ENCODE measurements at regions not wholly inside any gene's neighbourhood (a gene's known extent, or its start where the extent isn't known, plus 50 kb on each side); places are given as distances from the start of the nearest gene placed in this dataset.

- Histone ChIP-seq H3K4me1 (ENCODE audit: low read depth, poor library complexity, severe bottlenecking) (no peaks in the 10 kb centered on the region), H3K9ac (no peak overlapping the region), H3K4me3 (IDR thresholded peaks at IDR 0.05; ENCODE audit: insufficient read depth, low read depth, low read length) (no peak overlapping the region), H3K79me2 (ENCODE audit: insufficient read depth, low read depth) (no peaks in the 10 kb centered on the region), H3K27me3 (ENCODE audit: insufficient read depth, low read depth) (no peaks in the 10 kb centered on the region), H3K4me2 (no peak overlapping the region), H3K36me3 (ENCODE audit: insufficient read depth) (no peaks in the 10 kb centered on the region), H2AFZ (ENCODE audit: low read depth) (no peak overlapping the region), H3K27ac (no peak overlapping the region), H4K20me1 (ENCODE audit: insufficient read depth) (no peaks in the 10 kb centered on the region)
- no peak for TF ChIP-seq CTCF (conservative IDR thresholded peaks at IDR 0.05; ENCODE audit: low read depth, low read length)
Measured at GRCh38 chr2:8597559-8598225, 84.2 kb upstream of the ID2 start.

GRCh38 chr2:8598295-8599165, 83.3 kb upstream of the ID2 start:
- Histone ChIP-seq H3K79me2 (ENCODE audit: insufficient read depth, low read depth) (no peaks in the 10 kb centered on the region), H3K9ac (no peak overlapping the region), H3K4me3 (IDR thresholded peaks at IDR 0.05; ENCODE audit: insufficient read depth, low read depth, low read length) (no peak overlapping the region), H3K27me3 (ENCODE audit: insufficient read depth, low read depth) (no peaks in the 10 kb centered on the region), H3K4me2 (no peak overlapping the region), H3K27ac (no peak overlapping the region), H2AFZ (ENCODE audit: low read depth) (no peak overlapping the region), H3K36me3 (ENCODE audit: insufficient read depth) (no peaks in the 10 kb centered on the region), H3K4me1 (ENCODE audit: low read depth, poor library complexity, severe bottlenecking) (no peaks in the 10 kb centered on the region), H4K20me1 (ENCODE audit: insufficient read depth) (no peaks in the 10 kb centered on the region)
- TF ChIP-seq CTCF (conservative IDR thresholded peaks at IDR 0.05; ENCODE audit: low read depth, low read length) = no peak

- Histone ChIP-seq H4K20me1 (ENCODE audit: insufficient read depth) (no peaks in the 10 kb centered on the region), H3K27me3 (ENCODE audit: insufficient read depth, low read depth) (no peaks in the 10 kb centered on the region), H3K36me3 (ENCODE audit: insufficient read depth) (no peaks in the 10 kb centered on the region), H3K4me2 (no peak overlapping the region), H3K27ac (no peak overlapping the region), H3K79me2 (ENCODE audit: insufficient read depth, low read depth) (no peaks in the 10 kb centered on the region), H2AFZ (ENCODE audit: low read depth) (no peak overlapping the region), H3K9ac (no peak overlapping the region), H3K4me3 (IDR thresholded peaks at IDR 0.05; ENCODE audit: insufficient read depth, low read depth, low read length) (no peak overlapping the region), H3K4me1 (ENCODE audit: low read depth, poor library complexity, severe bottlenecking) (peaks cover 5% of the 10 kb centered on the region)
- no peak for TF ChIP-seq CTCF (conservative IDR thresholded peaks at IDR 0.05; ENCODE audit: low read depth, low read length)
Measured at GRCh38 chr2:8599421-8600242, 82.2 kb upstream of the ID2 start.

- Histone ChIP-seq H3K4me2 (no peak overlapping the region), H3K27me3 (ENCODE audit: insufficient read depth, low read depth) (no peaks in the 10 kb centered on the region), H3K27ac (no peak overlapping the region), H3K4me1 (ENCODE audit: low read depth, poor library complexity, severe bottlenecking) (peaks cover 13% of the 10 kb centered on the region), H3K4me3 (IDR thresholded peaks at IDR 0.05; ENCODE audit: insufficient read depth, low read depth, low read length) (no peak overlapping the region), H2AFZ (ENCODE audit: low read depth) (no peak overlapping the region), H3K79me2 (ENCODE audit: insufficient read depth, low read depth) (no peaks in the 10 kb centered on the region), H3K36me3 (ENCODE audit: insufficient read depth) (no peaks in the 10 kb centered on the region), H3K9ac (no peak overlapping the region), H4K20me1 (ENCODE audit: insufficient read depth) (no peaks in the 10 kb centered on the region)
- TF ChIP-seq CTCF (conservative IDR thresholded peaks at IDR 0.05; ENCODE audit: low read depth, low read length) = no peak
Measured at GRCh38 chr2:8600456-8600855, 81.4 kb upstream of the ID2 start.

Data from KMS-11 (cell line).